ENCODE measurements at regions not wholly inside any gene's neighbourhood (a gene's known extent, or its start where the extent isn't known, plus 50 kb on each side); places are given as distances from the start of the nearest gene placed in this dataset.

DNA sequence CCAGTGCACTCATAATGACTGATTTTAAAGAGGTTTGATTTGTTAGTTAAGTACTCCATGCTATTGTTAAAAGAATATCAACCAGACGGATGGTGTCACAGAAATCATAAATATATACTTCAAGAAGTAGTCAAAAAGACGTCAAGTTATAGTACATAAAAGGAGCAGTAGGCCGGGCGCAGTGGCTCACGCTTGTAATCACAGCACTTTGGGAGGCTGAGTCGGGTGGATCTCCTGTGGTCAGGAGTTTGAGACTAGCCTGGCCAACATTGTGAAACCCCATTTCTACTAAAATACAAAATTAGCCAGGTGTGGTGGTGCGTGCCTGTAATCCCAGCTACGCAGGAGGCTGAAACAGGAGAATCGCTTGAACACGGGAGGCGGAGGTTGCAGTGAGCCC, 721.7 kb downstream of the JRKL start:
- TF ChIP-seq, protein P1, sequence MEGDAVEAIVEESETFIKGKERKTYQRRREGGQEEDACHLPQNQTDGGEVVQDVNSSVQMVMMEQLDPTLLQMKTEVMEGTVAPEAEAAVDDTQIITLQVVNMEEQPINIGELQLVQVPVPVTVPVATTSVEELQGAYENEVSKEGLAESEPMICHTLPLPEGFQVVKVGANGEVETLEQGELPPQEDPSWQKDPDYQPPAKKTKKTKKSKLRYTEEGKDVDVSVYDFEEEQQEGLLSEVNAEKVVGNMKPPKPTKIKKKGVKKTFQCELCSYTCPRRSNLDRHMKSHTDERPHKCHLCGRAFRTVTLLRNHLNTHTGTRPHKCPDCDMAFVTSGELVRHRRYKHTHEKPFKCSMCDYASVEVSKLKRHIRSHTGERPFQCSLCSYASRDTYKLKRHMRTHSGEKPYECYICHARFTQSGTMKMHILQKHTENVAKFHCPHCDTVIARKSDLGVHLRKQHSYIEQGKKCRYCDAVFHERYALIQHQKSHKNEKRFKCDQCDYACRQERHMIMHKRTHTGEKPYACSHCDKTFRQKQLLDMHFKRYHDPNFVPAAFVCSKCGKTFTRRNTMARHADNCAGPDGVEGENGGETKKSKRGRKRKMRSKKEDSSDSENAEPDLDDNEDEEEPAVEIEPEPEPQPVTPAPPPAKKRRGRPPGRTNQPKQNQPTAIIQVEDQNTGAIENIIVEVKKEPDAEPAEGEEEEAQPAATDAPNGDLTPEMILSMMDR (IDR thresholded peaks at IDR 0.05), result no peak

DNA sequence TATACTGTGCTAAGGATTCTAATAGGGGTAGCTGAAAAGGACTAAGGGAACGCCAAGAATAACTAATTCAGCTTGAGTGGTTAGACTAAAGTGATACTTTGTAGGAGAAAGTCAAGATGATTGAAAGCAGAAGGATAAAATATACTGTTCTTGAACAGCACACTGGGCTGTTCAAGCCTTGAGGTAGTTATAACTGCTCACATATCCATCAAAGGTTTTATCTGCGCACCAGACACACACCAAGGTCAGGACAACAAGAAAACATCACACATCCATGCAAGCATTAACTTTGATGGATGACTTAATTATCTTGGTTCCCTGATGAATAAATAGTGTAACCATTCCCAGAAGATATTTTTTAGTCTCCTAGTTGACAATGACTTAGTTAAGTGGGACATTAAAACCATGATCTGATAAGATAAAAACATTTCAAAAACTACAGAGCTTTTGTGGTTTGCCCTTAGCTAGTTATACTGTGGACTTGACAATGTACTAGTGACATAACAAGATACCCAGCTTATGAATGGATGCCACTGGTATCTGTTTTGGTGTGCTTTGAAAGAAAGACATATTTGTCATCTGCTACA, 728.9 kb downstream of the JRKL start:
- TF ChIP-seq, protein P1 (IDR thresholded peaks at IDR 0.05), result no peak

DNA sequence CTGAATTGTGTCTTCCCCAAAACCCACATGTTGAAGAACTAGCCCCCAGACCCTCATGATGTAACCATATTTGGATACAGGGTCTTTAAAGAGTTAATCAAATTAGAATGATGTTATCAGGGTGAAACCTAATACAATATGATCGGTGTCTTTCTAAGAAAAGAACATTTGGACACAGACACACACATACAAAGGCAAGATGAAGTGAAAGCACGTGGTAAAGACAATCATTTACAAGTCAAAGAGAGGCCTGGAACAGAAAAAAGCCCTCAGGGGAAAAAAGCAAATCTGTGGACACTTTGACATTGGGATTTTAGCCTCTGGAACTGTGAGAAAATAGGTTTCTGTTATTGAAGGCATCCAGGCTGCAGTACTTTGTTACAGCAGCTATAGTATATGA, 733.4 kb downstream of the JRKL start:
- TF ChIP-seq, protein P1 (IDR thresholded peaks at IDR 0.05), result no peak

DNA sequence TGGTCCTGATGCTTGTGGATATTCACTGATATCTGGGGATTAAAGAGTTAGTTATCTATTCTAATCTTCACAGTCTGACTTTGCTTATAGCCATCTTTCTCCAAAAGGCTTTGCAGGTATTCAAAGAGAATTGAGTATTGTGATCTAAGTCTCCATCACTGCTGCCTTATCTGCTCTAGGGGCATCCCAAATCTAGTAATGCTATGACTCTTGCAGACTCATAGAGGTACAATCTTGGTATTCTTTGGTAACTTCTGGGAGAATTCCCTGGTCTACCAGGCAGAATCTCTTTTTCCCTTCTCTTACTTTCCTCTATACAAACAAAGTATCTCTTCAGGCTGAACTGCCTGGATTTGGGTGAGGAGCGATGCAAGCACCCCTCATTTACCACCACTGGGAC, 746.3 kb downstream of the JRKL start:
- TF ChIP-seq, protein P1 (IDR thresholded peaks at IDR 0.05), result no peak

DNA sequence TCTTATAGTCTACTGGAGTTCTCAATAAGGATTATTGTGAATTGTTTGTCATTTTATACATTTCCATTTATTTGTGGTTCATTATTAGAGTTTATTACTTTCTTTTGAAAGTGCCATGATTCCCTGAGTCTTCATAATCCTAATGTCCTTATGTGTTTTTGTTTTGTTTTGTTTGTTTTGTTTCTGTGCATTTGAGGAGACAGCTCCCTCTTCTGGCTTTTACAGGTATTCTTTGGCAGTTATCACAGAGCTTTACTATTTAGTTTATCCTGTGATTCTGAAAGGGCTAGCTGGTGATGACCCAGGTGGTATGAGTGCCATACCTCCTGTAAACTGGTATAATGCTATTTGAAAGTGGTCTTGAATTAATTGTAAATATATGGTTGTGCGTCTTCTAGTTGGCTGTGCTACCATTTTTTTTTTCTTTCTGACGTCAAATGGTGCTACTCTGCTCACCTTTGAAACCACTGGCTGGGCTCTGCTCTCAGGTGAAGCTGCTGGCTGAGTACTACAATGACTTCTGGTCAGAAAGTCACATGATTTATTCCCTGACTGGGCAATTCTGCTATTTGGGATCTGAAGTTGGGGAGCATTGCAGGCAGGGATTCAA, 751.2 kb downstream of the JRKL start:
- TF ChIP-seq, protein P1 (IDR thresholded peaks at IDR 0.05), result peak; percentile 82

DNA sequence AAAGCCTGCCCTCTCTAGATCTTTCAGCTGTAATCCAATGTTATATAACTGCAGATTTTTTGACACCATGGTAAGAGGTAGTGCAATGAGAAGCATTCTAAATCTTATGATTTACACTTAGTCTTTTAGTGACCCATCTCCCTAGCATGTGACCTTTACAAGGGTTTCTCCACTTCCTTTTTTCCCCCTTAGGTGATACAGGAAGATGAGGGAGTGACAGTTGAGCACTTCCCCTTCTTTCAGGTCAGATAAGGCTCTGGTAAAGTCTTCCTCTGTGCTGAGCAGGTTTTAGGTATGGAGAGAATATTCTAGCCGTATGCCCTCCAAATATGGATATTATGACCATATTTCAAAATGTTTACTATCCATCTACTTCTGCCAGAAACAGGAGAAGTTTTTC, 753.6 kb downstream of the JRKL start:
- TF ChIP-seq, protein P1 (IDR thresholded peaks at IDR 0.05), result no peak

DNA sequence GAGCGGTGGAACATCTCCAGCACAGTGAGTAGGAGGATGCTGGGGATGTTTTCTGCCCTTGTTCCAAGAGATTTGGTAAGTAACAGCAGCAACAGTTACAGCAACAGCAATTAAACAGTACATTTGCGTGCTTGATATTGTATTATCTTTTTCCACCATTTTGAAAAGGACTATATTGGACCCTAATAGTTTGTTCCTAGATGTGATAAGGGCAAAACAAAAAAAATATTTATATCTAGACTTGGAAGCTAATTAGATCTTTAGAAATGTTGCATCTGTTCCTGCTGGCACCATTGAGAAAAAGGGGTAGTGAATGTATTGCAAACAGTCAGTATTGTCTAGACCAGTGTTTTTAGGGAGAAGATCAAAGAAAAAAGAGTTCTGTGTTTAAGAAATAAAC, 759.9 kb downstream of the JRKL start:
- TF ChIP-seq, protein P1 (IDR thresholded peaks at IDR 0.05), result no peak
